ENCODE measurements at regions not wholly inside any gene's neighbourhood (a gene's known extent, or its start where the extent isn't known, plus 50 kb on each side); places are given as distances from the start of the nearest gene placed in this dataset.
"Not testable (repeated sequence)": the region's sequence is repeated elsewhere in the genome, so short reads cannot be mapped to it uniquely, and the experiment has no call there.

- intact Hi-C loops (cut with DNase I), result loop anchor here (2.0 to 5.0 kb wide), 2 partner anchors 294 to 340 kb away; no protein-coding TSS in a partner anchor
Observed at GRCh38 chr2:106248548-106249151, 54.5 kb upstream of the UXS1 start.

More at GRCh38 chr2:106248548-106249151, 54.5 kb upstream of the UXS1 start:
- DNase-seq, H3K9me3 ChIP-seq, H3K27ac ChIP-seq, H3K4me3 ChIP-seq, H3K27me3 ChIP-seq, H3K4me1 ChIP-seq, H3K36me3 ChIP-seq: not testable (repeated sequence)
- WGBS, 2 donors, result 53 to 65% methylated on average over 5 of the region's 6 CpGs
- TF ChIP-seq, protein P1, sequence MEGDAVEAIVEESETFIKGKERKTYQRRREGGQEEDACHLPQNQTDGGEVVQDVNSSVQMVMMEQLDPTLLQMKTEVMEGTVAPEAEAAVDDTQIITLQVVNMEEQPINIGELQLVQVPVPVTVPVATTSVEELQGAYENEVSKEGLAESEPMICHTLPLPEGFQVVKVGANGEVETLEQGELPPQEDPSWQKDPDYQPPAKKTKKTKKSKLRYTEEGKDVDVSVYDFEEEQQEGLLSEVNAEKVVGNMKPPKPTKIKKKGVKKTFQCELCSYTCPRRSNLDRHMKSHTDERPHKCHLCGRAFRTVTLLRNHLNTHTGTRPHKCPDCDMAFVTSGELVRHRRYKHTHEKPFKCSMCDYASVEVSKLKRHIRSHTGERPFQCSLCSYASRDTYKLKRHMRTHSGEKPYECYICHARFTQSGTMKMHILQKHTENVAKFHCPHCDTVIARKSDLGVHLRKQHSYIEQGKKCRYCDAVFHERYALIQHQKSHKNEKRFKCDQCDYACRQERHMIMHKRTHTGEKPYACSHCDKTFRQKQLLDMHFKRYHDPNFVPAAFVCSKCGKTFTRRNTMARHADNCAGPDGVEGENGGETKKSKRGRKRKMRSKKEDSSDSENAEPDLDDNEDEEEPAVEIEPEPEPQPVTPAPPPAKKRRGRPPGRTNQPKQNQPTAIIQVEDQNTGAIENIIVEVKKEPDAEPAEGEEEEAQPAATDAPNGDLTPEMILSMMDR (IDR thresholded peaks at IDR 0.05), result peak in 2 of 4 experiments; percentile 11 to 28

Small RNAs in the stretch of these regions (small RNA-seq; reads per million reads assigned to genes)
- gene AC114755.3, result 0 reads per million in 3 donors
